ENCODE measurements at regions not wholly inside any gene's neighbourhood (a gene's known extent, or its start where the extent isn't known, plus 50 kb on each side); places are given as distances from the start of the nearest gene placed in this dataset.
"Not testable (repeated sequence)": the region's sequence is repeated elsewhere in the genome, so short reads cannot be mapped to it uniquely, and the experiment has no call there.

DNA sequence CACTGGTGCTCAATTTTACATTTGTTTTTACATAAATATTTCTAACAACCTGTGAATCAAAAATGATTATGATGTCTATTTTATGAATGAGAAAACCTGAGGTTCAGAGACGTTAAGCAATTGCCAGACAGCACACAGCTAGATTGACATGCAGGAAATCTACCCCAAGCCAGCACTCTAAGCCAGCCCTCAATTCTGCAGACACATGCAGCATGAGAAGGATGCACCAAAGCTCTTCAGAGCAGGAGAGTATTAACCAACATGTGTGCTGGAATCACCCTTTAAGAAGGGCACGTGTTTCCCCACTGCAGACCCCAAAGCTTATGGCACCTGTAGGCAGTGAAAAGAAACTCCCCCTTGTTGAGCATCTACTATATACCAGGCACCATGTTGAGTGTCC lies 126.1 kb upstream of the ARHGEF3 start:
- Histone ChIP-seq H3F3A (ENCODE audit: insufficient read depth, low read length) (no peaks in the 10 kb centered on the region), H3K27ac (ENCODE audit: low read depth, low read length, poor library complexity, severe bottlenecking) (no peak overlapping the region), H3K79me2 (ENCODE audit: insufficient read depth, low read length) (no peaks in the 10 kb centered on the region), H3K4me2 (ENCODE audit: low read length) (no peak overlapping the region), H3K4me1 (ENCODE audit: insufficient read depth, low read length, severe bottlenecking) (peaks cover 28% of the 10 kb centered on the region), H2AFZ (ENCODE audit: low read length) (no peak overlapping the region), H3K27me3 (ENCODE audit: insufficient read depth, low read length) (no peaks in the 10 kb centered on the region; the same call in 1 of the 2 replicates), H3K9me2 (ENCODE audit: low read depth, low read length) (no peaks in the 10 kb centered on the region), H4K20me1 (ENCODE audit: insufficient read depth, low read length) (no peaks in the 10 kb centered on the region), H3K4me3 (ENCODE audit: low read depth, low read length, poor library complexity, severe bottlenecking) (no peak overlapping the region), H3K9ac (ENCODE audit: low read length) (no peak overlapping the region), H3K9me3 (ENCODE audit: low read length) (no peaks in the 10 kb centered on the region), H3K36me3 (ENCODE audit: insufficient read depth, low read length) (no peaks in the 10 kb centered on the region)
- TF ChIP-seq EZH2 (IDR thresholded peaks at IDR 0.05; ENCODE audit: borderline replicate concordance, low read length): no peak
- TF ChIP-seq, protein P1, sequence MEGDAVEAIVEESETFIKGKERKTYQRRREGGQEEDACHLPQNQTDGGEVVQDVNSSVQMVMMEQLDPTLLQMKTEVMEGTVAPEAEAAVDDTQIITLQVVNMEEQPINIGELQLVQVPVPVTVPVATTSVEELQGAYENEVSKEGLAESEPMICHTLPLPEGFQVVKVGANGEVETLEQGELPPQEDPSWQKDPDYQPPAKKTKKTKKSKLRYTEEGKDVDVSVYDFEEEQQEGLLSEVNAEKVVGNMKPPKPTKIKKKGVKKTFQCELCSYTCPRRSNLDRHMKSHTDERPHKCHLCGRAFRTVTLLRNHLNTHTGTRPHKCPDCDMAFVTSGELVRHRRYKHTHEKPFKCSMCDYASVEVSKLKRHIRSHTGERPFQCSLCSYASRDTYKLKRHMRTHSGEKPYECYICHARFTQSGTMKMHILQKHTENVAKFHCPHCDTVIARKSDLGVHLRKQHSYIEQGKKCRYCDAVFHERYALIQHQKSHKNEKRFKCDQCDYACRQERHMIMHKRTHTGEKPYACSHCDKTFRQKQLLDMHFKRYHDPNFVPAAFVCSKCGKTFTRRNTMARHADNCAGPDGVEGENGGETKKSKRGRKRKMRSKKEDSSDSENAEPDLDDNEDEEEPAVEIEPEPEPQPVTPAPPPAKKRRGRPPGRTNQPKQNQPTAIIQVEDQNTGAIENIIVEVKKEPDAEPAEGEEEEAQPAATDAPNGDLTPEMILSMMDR (IDR thresholded peaks at IDR 0.05; ENCODE audit: low read length): no peak

GRCh38 chr3:56926947-56927282 lies 125.2 kb upstream of the ARHGEF3 start:
- Histone ChIP-seq H3K9me3 (ENCODE audit: low read length) (no peaks in the 10 kb centered on the region), H3K79me2 (ENCODE audit: insufficient read depth, low read length) (no peaks in the 10 kb centered on the region), H3K9me2 (ENCODE audit: low read depth, low read length) (no peaks in the 10 kb centered on the region), H2AFZ (ENCODE audit: low read length) (no peak overlapping the region), H3K36me3 (ENCODE audit: insufficient read depth, low read length) (no peaks in the 10 kb centered on the region), H3K4me3 (ENCODE audit: low read depth, low read length, poor library complexity, severe bottlenecking) (no peak overlapping the region), H3K27ac (ENCODE audit: low read depth, low read length, poor library complexity, severe bottlenecking) (no peak overlapping the region), H3K9ac (ENCODE audit: low read length) (no peak overlapping the region), H3K4me2 (ENCODE audit: low read length) (no peak overlapping the region), H4K20me1 (ENCODE audit: insufficient read depth, low read length) (no peaks in the 10 kb centered on the region), H3F3A (ENCODE audit: insufficient read depth, low read length) (no peaks in the 10 kb centered on the region), H3K27me3 (ENCODE audit: insufficient read depth, low read length) (no peaks in the 10 kb centered on the region), H3K4me1 (ENCODE audit: insufficient read depth, low read length, severe bottlenecking) (peaks cover 31% of the 10 kb centered on the region)
- TF ChIP-seq EZH2 (IDR thresholded peaks at IDR 0.05; ENCODE audit: borderline replicate concordance, low read length): no peak
- TF ChIP-seq, protein P1 (IDR thresholded peaks at IDR 0.05; ENCODE audit: low read length): no peak

DNA sequence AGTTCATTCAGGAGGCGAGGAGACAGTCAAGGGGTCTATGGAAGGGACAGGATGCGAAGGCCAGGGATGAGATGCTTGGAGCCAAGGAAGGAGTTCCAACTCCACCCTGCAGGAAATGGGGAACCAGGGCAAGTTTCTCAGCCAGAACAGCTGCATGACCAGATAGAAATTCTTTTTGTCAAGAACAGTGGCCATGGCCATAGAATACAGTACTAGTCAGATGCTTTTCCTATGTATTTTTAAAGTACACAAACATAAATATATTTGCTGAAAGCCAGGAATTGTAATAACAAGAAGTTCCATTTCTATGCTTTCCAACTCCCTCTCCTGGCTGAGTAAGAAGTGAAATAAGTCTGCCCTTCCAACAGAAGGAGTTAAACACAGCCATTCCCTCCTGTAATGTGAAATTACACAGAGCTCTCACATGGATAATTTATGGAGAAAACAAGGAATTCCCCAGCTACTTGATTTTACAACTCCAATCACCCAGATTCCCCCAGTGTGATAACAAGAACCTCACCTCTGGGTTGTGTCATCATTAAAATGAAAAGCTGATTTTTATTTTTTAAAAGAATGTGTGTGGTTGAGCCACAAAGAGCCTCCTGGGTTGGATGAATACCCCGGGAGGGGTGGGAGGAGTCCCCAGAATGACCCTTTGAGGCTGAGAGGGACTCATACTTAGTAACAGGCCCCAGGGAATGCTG lies 124.6 kb upstream of the ARHGEF3 start:
- H3K9me3 ChIP-seq (ENCODE audit: low read length): no peaks in the 10 kb centered on the region
- H3K4me3 ChIP-seq (ENCODE audit: low read depth, low read length, poor library complexity, severe bottlenecking): no peak overlapping the region

DNA sequence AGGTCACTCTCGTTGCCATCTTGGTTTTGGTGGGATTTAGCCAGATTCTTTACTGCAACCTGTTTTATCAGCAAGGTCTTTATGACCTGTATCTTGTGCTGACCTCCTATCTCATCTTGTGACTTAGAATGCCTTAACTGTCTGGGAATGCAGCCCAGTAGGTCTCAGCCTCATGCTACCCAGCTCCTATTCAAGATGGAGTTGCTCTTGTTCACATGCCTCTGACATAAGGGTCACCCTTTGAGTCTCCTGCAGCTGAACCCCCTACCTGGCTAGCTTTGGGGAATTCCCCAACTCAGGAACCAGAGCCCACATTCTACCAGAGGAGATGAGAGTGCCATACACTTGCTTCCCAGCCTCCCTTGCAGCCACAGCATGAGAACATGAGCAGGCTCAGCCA lies 123.0 kb upstream of the ARHGEF3 start:
- H3F3A ChIP-seq (ENCODE audit: insufficient read depth, low read length); H3K27me3 ChIP-seq (ENCODE audit: insufficient read depth, low read length); H3K9me3 ChIP-seq (ENCODE audit: low read length); H3K79me2 ChIP-seq (ENCODE audit: insufficient read depth, low read length); H3K4me2 ChIP-seq (ENCODE audit: low read length); H3K4me3 ChIP-seq (ENCODE audit: low read depth, low read length, poor library complexity, severe bottlenecking); H3K27ac ChIP-seq (ENCODE audit: low read depth, low read length, poor library complexity, severe bottlenecking); H2AFZ ChIP-seq (ENCODE audit: low read length); H3K9me2 ChIP-seq (ENCODE audit: low read depth, low read length); H3K9ac ChIP-seq (ENCODE audit: low read length); H4K20me1 ChIP-seq (ENCODE audit: insufficient read depth, low read length); H3K36me3 ChIP-seq (ENCODE audit: insufficient read depth, low read length): not testable (repeated sequence)
- H3K4me1 ChIP-seq (ENCODE audit: insufficient read depth, low read length, severe bottlenecking): peaks cover 34% of the 10 kb centered on the region

More for the DNA sequence above, 124.6 kb upstream of the ARHGEF3 start:
- Histone ChIP-seq H3K4me1 (ENCODE audit: insufficient read depth, low read length, severe bottlenecking) (peaks cover 36% of the 10 kb centered on the region), H3K27me3 (ENCODE audit: insufficient read depth, low read length) (no peaks in the 10 kb centered on the region), H3K9ac (ENCODE audit: low read length) (no peak overlapping the region), H3K79me2 (ENCODE audit: insufficient read depth, low read length) (no peaks in the 10 kb centered on the region), H3K4me2 (ENCODE audit: low read length) (no peak overlapping the region), H3K9me2 (ENCODE audit: low read depth, low read length) (no peaks in the 10 kb centered on the region), H2AFZ (ENCODE audit: low read length) (no peak overlapping the region), H3K36me3 (ENCODE audit: insufficient read depth, low read length) (no peaks in the 10 kb centered on the region), H4K20me1 (ENCODE audit: insufficient read depth, low read length) (no peaks in the 10 kb centered on the region), H3F3A (ENCODE audit: insufficient read depth, low read length) (no peaks in the 10 kb centered on the region), H3K27ac (ENCODE audit: low read depth, low read length, poor library complexity, severe bottlenecking) (no peak overlapping the region)
- TF ChIP-seq, protein P1 (IDR thresholded peaks at IDR 0.05; ENCODE audit: low read length): no peak
- TF ChIP-seq EZH2 (IDR thresholded peaks at IDR 0.05; ENCODE audit: borderline replicate concordance, low read length): no peak
